IPS-18c (cell line): ENCODE measurements at regions not wholly inside any gene's neighbourhood (a gene's known extent, or its start where the extent isn't known, plus 50 kb on each side); places are given as distances from the start of the nearest gene placed in this dataset.
"Not testable (repeated sequence)": the region's sequence is repeated elsewhere in the genome, so short reads cannot be mapped to it uniquely, and the experiment has no call there.

ENCODE experiments used
- H3K4me3 ChIP-seq: 2 replicates; pipeline ENCODE4 v1.7.0; 2013; ENCODE audit warnings: low read depth, mild to moderate bottlenecking, low read length, moderate library complexity; ENCODE audit not compliant: insufficient read depth
- H3K9me3 ChIP-seq: one replicate; pipeline ENCODE4 v1.6.1; 2013; ENCODE audit warnings: mild to moderate bottlenecking, low read length, moderate library complexity; ENCODE audit not compliant: control insufficient read depth, insufficient read depth

- H3K4me3 ChIP-seq = no peak overlapping the region
- no peaks in the 10 kb centered on the region for H3K9me3 ChIP-seq
Observed at GRCh38 chr2:59789523-59789922, 763.9 kb downstream of the BCL11A start.

- H3K9me3 ChIP-seq = no peaks in the 10 kb centered on the region
Observed at GRCh38 chr2:59787095-59787494, 766.4 kb downstream of the BCL11A start.

GRCh38 chr2:59786684-59787083 lies 766.8 kb downstream of the BCL11A start:
- Histone ChIP-seq H3K9me3 (no peaks in the 10 kb centered on the region), H3K4me3 (no peak overlapping the region)

More at GRCh38 chr2:59787095-59787494, 766.4 kb downstream of the BCL11A start:
- H3K4me3 ChIP-seq = no peak overlapping the region

GRCh38 chr2:59779571-59779970 lies 773.9 kb downstream of the BCL11A start:
- Histone ChIP-seq H3K9me3 (no peaks in the 10 kb centered on the region), H3K4me3 (no peak overlapping the region)

GRCh38 chr2:59777120-59777519 lies 776.3 kb downstream of the BCL11A start:
- Histone ChIP-seq H3K4me3 (no peak overlapping the region), H3K9me3 (no peaks in the 10 kb centered on the region)

- H3K9me3 ChIP-seq = no peaks in the 10 kb centered on the region
- H3K4me3 ChIP-seq = no peak overlapping the region
Observed at GRCh38 chr2:59776726-59777008, 776.8 kb downstream of the BCL11A start.

- H3K9me3 ChIP-seq = no peaks in the 10 kb centered on the region
- H3K4me3 ChIP-seq = no peak overlapping the region
Observed at GRCh38 chr2:59774821-59775433, 778.5 kb downstream of the BCL11A start.

GRCh38 chr2:59770651-59771050 lies 782.8 kb downstream of the BCL11A start:
- Histone ChIP-seq H3K4me3 (no peak overlapping the region), H3K9me3 (no peaks in the 10 kb centered on the region)

GRCh38 chr2:59761966-59762365 lies 791.5 kb downstream of the BCL11A start:
- Histone ChIP-seq H3K9me3 (no peaks in the 10 kb centered on the region), H3K4me3 (no peak overlapping the region)

GRCh38 chr2:59756150-59756549 lies 797.3 kb downstream of the BCL11A start:
- Histone ChIP-seq H3K9me3 (no peaks in the 10 kb centered on the region), H3K4me3 (no peak overlapping the region)

- H3K9me3 ChIP-seq = no peaks in the 10 kb centered on the region
Observed at GRCh38 chr2:59754011-59754735, 799.3 kb downstream of the BCL11A start.

GRCh38 chr2:59752512-59752911 lies 800.9 kb downstream of the BCL11A start:
- no peak overlapping the region for H3K4me3 ChIP-seq

More at GRCh38 chr2:59754011-59754735, 799.3 kb downstream of the BCL11A start:
- no peak overlapping the region for H3K4me3 ChIP-seq

GRCh38 chr2:59752071-59752470 lies 801.4 kb downstream of the BCL11A start:
- H3K9me3 ChIP-seq = no peaks in the 10 kb centered on the region
- no peak overlapping the region for H3K4me3 ChIP-seq

More at GRCh38 chr2:59752512-59752911, 800.9 kb downstream of the BCL11A start:
- H3K9me3 ChIP-seq = no peaks in the 10 kb centered on the region

- H3K4me3 ChIP-seq, H3K9me3 ChIP-seq: not testable (repeated sequence)
Observed at GRCh38 chr2:59751214-59751613, 802.2 kb downstream of the BCL11A start.

- Histone ChIP-seq H3K9me3 (no peaks in the 10 kb centered on the region), H3K4me3 (no peak overlapping the region)
Observed at GRCh38 chr2:59746291-59746690, 807.2 kb downstream of the BCL11A start.

GRCh38 chr2:59745085-59745484 lies 808.4 kb downstream of the BCL11A start:
- Histone ChIP-seq H3K9me3 (no peaks in the 10 kb centered on the region), H3K4me3 (no peak overlapping the region)

- Histone ChIP-seq H3K9me3 (no peaks in the 10 kb centered on the region), H3K4me3 (no peak overlapping the region)
Observed at GRCh38 chr2:59744436-59744835, 809.0 kb downstream of the BCL11A start.

GRCh38 chr2:59741840-59742239 lies 811.6 kb downstream of the BCL11A start:
- Histone ChIP-seq H3K4me3 (no peak overlapping the region), H3K9me3 (no peaks in the 10 kb centered on the region)

- no peak overlapping the region for H3K4me3 ChIP-seq
- no peaks in the 10 kb centered on the region for H3K9me3 ChIP-seq
Observed at GRCh38 chr2:59739166-59739565, 814.3 kb downstream of the BCL11A start.
